ENCODE measurements at regions not wholly inside any gene's neighbourhood (a gene's known extent, or its start where the extent isn't known, plus 50 kb on each side); places are given as distances from the start of the nearest gene placed in this dataset.

GRCh38 chr17:69773081-69773480 lies 301.9 kb upstream of the KCNJ16 start:
- no peak for DNase-seq

GRCh38 chr17:69779378-69780214 lies 295.4 kb upstream of the KCNJ16 start:
- no peak for DNase-seq

DNA sequence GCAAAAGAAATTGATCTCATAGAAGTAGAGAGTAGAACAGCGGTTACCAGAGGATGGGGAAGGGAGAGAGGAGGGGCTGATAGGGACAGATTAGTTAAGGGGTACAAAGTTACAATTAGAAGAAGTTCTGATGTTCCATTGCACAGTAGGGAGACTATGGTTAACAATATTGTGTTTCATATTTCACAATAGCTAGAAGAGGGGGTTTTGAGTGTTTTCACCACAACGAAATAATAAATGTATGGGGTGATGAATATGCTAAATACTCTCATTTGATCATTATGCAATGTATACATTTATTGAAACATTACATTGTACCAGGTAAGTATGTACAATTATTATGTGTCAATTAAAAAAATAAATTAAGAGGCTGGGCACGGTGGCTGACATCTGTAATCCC lies 291.2 kb upstream of the KCNJ16 start:
- no peak for DNase-seq

DNA sequence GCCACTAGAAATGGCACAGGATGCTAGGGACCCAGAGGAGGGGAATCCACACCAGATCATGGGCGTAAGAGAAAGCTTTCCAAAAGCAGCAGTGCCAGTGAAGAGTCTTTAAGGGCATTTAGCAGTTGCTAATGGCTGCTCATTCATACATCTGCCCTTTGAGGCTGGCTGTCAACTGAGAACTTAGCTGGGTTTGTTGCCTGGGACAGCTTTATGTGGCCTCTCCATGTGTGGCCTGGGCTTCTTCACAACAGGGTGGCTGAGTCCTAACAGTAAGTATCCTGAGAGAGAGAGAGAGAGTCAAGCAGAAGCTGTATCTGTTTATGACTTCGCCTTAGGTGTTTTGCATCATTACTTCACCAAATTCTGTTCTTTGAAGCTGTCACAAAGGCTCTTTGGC lies 286.1 kb upstream of the KCNJ16 start:
- no peak for DNase-seq

GRCh38 chr17:69796078-69796477 lies 278.9 kb upstream of the KCNJ16 start:
- no peak for DNase-seq

DNA sequence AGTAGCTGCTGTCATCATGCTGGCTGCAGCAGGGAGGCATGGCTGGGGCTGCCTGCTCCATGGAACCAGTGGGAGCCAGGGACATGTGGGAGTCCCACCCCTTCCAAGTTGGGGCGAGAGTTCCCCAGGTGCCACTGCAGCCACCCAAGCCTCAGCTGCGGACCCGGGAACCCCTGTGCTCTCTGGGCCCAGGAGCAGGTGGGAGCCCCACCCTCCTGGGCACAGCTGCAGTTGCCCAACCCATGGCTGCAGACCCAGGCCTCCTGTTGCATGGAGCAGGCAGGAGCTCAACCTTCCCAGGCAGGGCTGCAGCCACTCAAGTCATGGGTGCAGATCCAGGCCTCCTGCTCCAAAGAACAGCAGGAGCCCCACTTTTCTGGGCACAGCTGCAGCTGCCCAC lies 274.2 kb upstream of the KCNJ16 start:
- DNase-seq, result no peak

DNA sequence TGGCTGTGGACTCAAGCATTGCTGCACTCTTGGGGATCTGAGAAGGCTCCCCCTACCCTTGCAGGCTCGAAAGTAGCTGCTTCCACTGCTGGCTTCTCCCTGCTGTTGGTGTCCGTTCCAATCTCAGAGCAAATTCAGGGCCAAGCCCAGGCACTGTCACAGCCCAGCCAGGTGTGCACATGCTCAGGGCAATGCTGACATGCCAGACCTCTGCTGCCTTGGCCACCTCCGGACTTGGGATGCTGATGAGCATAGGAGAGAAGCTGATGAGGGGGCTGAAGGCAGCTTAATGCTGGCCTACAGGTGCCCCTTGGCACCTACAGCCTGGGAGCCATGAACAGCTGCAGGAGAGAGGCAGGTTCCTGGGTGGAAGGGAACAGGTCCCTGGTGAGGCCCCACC lies 273.7 kb upstream of the KCNJ16 start:
- no peak for DNase-seq

DNA sequence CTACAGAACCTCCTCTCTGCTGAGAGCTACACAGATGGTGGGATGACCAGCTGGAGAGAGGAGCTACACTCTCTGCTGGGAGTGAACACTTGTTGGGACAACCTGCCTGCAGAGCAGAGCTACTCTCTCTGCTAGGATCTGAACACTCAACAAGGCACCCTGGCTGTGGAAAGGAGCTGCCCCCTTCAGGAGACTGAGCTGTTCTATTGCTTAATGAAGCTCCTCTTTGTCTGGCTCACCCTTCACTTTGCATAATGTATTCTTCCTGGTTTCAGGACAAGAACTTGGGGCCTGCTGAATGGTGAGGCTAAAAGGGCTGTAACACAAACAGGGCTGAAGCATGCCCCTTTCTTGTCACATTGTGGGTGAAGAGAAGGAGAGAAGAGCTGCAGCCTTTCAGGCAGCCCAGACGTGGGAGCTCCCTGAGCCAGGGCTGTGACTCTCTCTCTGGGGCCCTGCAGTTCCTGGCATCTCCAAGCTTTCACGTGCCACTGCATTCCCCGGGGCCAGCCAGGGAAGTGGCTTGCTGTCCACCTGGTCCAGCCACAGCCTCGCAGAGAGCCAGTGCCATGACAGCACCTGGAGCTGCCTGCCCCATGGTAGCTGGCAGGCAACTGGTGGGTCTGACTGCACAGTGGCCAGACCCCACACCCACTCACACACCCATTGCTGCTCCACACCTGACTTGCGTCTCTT lies 272.8 kb upstream of the KCNJ16 start:
- DNase-seq, result no peak

- DNase-seq, result no peak
Measured at GRCh38 chr17:69809331-69809730, 265.7 kb upstream of the KCNJ16 start.

- no peak for DNase-seq
Measured at GRCh38 chr17:69810326-69810965, 264.6 kb upstream of the KCNJ16 start.

DNA sequence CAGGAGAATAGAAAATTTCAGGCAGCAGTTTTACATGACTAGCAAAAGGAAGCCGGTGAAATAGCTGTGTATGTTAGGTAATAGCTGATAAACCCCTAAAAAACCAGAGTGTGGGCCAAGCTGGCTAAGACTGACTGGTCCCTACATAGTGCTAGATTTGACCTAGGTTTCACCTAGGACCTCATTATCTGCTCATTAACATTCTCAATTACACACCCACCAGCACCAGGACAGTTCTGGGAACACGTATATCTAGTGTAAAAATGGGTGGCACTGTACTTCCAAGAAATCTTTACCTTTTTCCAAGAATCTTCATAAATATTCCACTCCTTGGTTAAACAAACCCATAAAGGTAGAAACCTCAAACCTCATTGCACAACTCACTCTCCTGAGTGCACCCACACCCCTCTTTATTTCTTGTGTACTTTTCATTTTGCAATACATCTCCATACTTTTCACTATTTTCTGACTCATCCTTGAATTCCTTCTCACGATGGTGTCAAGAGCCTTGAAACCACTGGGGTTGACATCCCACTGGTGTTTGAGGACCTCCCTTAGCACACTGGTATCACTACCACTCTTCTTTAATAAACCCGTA lies 262.7 kb upstream of the KCNJ16 start:
- no peak for DNase-seq

DNA sequence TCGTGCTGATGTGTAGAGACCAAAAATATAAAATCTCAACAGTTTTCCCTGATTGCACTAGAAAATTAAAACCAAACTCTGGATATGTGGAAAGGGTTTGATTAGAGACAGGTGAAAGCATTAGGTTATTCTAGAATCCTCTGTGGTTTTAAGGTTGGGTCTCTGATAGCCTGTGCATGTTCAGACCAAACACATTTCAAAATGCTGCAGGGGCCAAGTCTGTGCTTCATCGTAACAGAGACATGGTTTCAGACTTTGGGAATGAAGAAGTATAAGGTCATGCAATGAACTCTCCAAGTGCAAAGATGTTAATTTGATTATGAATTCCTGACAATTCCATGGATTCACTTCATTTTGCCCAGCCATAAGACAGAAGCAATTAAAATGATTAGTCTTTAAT lies 261.0 kb upstream of the KCNJ16 start:
- DNase-seq, result no peak

DNA sequence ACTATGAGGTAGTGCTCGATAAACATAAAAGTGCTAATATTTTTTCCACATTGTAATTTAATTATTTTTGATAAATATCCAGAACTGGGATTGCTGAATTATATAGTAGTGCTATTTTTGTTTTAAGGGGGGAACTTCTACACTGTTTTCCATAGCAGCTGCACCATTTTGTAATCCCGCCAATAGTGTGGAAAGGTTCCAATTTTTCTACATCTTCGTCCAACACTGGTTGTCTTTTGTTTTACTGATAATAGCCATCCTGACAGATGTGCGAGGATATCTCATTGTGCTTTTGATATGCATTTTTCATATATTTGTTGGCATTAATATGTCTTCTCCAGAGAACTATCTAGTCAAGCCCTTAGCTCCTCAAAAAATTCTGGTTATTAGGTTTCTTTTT lies 259.6 kb upstream of the KCNJ16 start:
- DNase-seq, result no peak

DNA sequence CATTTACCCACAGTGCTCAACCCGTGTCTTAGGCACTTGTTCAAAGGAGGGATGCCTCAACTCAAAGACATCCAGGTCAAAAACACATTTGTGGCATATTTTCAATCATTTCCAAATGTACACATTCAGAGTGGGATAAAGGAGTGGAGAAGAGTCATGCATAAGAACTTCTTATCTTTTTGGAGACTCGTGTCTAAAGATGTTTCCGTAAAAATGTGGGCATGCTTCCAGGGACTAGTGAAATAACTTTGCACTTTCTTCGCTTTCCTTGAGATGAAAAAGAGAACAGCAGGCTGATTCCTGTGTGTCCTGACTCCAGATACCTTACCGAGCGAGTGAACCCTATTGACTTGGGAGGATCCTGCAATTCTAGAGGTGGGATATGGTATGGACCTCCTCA lies 256.6 kb upstream of the KCNJ16 start:
- DNase-seq, result no peak

GRCh38 chr17:69819316-69820087 lies 255.5 kb upstream of the KCNJ16 start:
- DNase-seq, result no peak

DNA sequence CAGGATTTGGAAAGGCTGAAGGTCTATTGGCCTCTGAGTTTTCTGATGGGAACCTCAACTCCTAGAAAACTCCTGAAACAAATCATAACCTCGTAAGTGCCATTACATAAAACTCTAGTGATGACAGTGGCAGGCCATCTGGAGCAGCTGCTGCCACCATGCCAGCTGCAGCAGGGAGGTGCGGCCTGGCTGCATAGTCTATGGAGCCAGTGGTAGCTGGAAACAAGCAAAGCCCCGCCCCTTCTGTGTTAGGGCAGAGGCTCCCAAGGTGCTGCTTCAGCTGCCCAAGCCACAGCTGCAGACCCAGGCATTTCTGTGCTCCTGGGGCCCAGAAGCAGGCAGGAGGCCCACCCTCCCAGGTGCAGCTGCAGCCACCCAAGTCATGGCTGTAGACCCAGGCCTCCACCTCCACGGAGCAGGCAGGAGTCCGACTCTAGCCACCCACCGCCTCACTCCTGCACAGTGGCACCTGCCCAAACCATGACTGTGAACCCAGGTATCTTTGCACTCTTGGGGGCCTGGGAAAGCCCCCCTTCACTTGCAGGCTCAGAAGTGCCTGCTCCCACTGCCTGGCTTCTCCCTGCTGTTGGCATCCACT lies 254.1 kb upstream of the KCNJ16 start:
- no peak for DNase-seq

- DNase-seq, result no peak
Measured at GRCh38 chr17:69822314-69822875, 252.6 kb upstream of the KCNJ16 start.

DNA sequence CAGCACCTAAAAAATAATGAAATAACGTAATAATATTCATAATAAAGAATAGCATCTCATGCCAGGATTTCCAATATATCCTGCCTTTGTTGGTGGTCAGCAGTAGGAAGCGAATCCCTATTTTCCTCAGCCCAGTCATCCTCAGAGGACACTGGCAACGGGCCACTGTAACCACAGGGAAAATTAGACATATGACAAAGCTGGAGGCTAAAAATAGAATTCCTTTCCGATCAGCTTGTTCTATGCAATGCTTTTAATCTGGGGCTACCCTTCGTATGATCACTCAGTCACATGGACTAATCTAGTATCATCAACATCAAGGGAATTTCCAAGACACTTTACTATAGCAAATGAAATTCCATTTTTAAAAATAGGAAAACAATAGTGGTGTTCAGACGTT lies 246.9 kb upstream of the KCNJ16 start:
- DNase-seq, result no peak

GRCh38 chr17:69834494-69834893 lies 240.5 kb upstream of the KCNJ16 start:
- DNase-seq, result no peak

DNA sequence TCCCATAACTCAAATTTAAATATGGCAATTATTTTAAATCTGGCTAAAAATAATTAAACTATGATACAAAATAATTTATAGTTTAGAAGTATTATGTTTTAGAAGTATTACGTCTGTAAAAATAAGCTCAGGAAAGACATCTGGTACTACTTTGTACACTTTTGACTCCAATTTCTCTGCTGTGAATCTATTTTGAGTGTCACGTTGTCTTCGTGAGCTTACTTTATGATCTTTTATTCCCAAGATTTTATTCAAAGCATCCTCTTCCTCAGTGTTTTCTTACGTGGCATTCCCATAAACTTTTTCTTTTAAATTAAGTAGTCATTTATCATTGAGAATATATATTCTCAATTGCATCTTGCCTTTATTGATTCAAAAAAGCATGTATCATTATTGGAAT lies 223.3 kb upstream of the KCNJ16 start:
- DNase-seq, result no peak

DNA sequence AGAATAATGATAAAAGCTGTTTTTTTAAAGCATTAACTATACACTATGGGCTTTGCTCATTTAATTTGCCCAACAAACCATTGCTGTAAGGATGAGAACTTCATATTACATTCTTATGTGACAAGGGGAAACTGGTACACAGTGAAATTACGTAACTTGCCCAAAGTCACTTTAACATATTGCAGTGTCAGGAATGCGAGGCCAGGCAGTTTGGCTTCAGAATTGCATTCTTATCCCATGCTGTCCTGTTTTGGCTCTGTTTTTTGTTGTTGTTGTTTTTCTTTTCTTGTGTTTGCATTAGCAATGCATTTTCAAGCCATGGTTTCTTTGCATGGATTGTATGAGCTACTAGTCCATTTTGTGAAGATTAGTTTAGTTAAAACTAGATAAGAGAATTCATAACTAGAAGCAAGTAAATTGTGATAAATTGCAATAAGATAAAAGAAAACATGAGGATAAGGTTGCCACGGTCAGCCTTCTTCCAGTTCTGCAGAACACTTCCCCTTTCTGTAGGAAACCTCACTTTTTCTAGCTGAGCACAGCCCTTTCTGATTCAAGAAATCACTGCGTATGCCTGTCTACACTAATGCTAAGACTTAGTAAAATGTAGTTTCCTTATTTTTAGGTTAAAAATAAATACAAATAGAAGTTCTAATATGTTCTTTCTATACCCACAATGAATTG lies 221.3 kb upstream of the KCNJ16 start:
- DNase-seq, result no peak
